K562 (cell line): ENCODE measurements at regions not wholly inside any gene's neighbourhood (a gene's known extent, or its start where the extent isn't known, plus 50 kb on each side); places are given as distances from the start of the nearest gene placed in this dataset.

ENCODE experiments used
- ADNP ChIP-seq: fragments of 200-800 bp; sonication (Bioruptor generic); IDR thresholded peaks from 2 replicates; pipeline ENCODE4 v1.6.1; 2016; ENCODE audit warnings: missing genetic modification characterization, missing compliant biosample characterization
- ARID1B ChIP-seq: fragments of 450-650 bp; IDR thresholded peaks from 2 replicates; pipeline ENCODE4 v1.6.1; 2016; ENCODE audit warnings: antibody characterized with exemption, mild to moderate bottlenecking, inconsistent platforms
- CBX3 ChIP-seq, 2 experiments: IDR thresholded peaks; 1 replicate in 1 of 2; 2 replicates in 1 of 2; pipeline ENCODE4 v1.6.1; 2012; ENCODE audit warnings: inconsistent platforms in 2 of 2, low read length in 2 of 2, borderline replicate concordance in 1 of 2, control low read depth in 1 of 2
- CREM ChIP-seq: IDR thresholded peaks from 2 replicates; pipeline ENCODE4 v1.6.1; 2014; ENCODE audit warnings: antibody characterized with exemption, low read depth
- EGR1 ChIP-seq: fragments of 450-650 bp; conservative IDR thresholded peaks from 2 replicates; pipeline ENCODE4 v1.6.1; 2017; ENCODE audit warnings: mild to moderate bottlenecking
- FOXK2 ChIP-seq, 2 experiments: fragments of 450-650 bp; IDR thresholded peaks in 1 of 2; conservative IDR thresholded peaks in 1 of 2; 2 replicates each; pipeline ENCODE4 v1.6.1; 2016; ENCODE audit warnings: low read depth in 2 of 2, mild to moderate bottlenecking in 1 of 2
- HCFC1 ChIP-seq: IDR thresholded peaks from 2 replicates; pipeline ENCODE4 v1.6.1; 2012; ENCODE audit warnings: low read depth, low read length, improper control_type of control experiment
- JUND ChIP-seq, 2 experiments: IDR thresholded peaks; 2 replicates in 1 of 2; 3 replicates in 1 of 2; pipeline ENCODE4 v1.6.1; 2011; ENCODE audit warnings: borderline replicate concordance in 2 of 2, low read depth in 2 of 2, low read length in 2 of 2, improper control_type of control experiment in 1 of 2, missing biosample characterization in 1 of 2, missing genetic modification characterization in 1 of 2, missing genetic modification reagents in 1 of 2
- MAFK ChIP-seq: IDR thresholded peaks from 2 replicates; pipeline ENCODE4 v1.6.1; 2011; ENCODE audit warnings: low read length, improper control_type of control experiment
- MAZ ChIP-seq, 2 experiments: fragments of 450-650 bp in 1 of 2; sonication (generic) in 1 of 2; formaldehyde crosslinking; IDR thresholded peaks in 1 of 2; conservative IDR thresholded peaks in 1 of 2; 2 replicates each; pipeline versions ENCODE4 v1.4.0 to v1.5.0; 2020; ENCODE audit warnings: mild to moderate bottlenecking in 1 of 2, missing genetic modification reagents in 1 of 2
- MTA3 ChIP-seq: fragments of 450-650 bp; formaldehyde crosslinking; IDR thresholded peaks from 2 replicates; pipeline ENCODE4 v1.6.1; 2017; ENCODE audit warnings: mild to moderate bottlenecking, borderline replicate concordance
- MXI1 ChIP-seq: IDR thresholded peaks from 2 replicates; pipeline ENCODE4 v1.6.1; 2011; ENCODE audit warnings: low read depth, mild to moderate bottlenecking, improper control_type of control experiment, low read length
- NUFIP1 ChIP-seq: fragments of 450-650 bp; IDR thresholded peaks from 2 replicates; pipeline ENCODE4 v1.6.1; 2018; ENCODE audit not compliant: partially characterized antibody
- PHB ChIP-seq: fragments of 250-450 bp; sonication (Bioruptor Pico); IDR thresholded peaks from 2 replicates; pipeline ENCODE4 v1.5.0; 2021
- PKNOX1 ChIP-seq: fragments of 450-650 bp; IDR thresholded peaks from 2 replicates; pipeline ENCODE4 v1.6.1; 2016
- RAD51 ChIP-seq: fragments of 450-650 bp; IDR thresholded peaks from 2 replicates; pipeline ENCODE4 v1.7.1; 2016; ENCODE audit warnings: low read depth, mild to moderate bottlenecking, borderline replicate concordance
- RCOR1 ChIP-seq, 2 experiments: IDR thresholded peaks; 2 replicates each; pipeline ENCODE4 v1.6.1; 2012; ENCODE audit warnings: low read depth in 2 of 2, low read length in 2 of 2, borderline replicate concordance in 1 of 2, improper control_type of control experiment in 1 of 2
- SMAD4 ChIP-seq: fragments of 250-450 bp; sonication (Bioruptor Pico); conservative IDR thresholded peaks from 2 replicates; pipeline ENCODE4 v1.8.0; 2021; ENCODE audit warnings: inconsistent platforms, mild to moderate bottlenecking, moderate library complexity
- SMARCE1 ChIP-seq: fragments of 450-650 bp; IDR thresholded peaks from 2 replicates; pipeline ENCODE4 v1.7.1; 2016; ENCODE audit warnings: mild to moderate bottlenecking
- SP1 ChIP-seq: sonication (generic); formaldehyde crosslinking; IDR thresholded peaks from 2 replicates; pipeline ENCODE4 v1.8.1; 2022; ENCODE audit warnings: mild to moderate bottlenecking, missing genetic modification reagents
- STAG1 ChIP-seq: sonication (generic); formaldehyde crosslinking; IDR thresholded peaks from 2 replicates; pipeline ENCODE4 v1.5.0; 2020; ENCODE audit warnings: missing genetic modification reagents, borderline replicate concordance
- TAL1 ChIP-seq: fragments of 450-650 bp; IDR thresholded peaks from 2 replicates; pipeline ENCODE4 v1.6.1; 2016; ENCODE audit warnings: mild to moderate bottlenecking
- TCF7L2 ChIP-seq: fragments of 150-350 bp; IDR thresholded peaks from 2 replicates; pipeline ENCODE4 v1.6.1; 2016; ENCODE audit warnings: low read depth, mild to moderate bottlenecking, low read length, moderate library complexity
- TFAM ChIP-seq: fragments of 250-450 bp; sonication (Bioruptor Pico); conservative IDR thresholded peaks from 2 replicates; pipeline ENCODE4 v1.5.0; 2021; ENCODE audit warnings: mild to moderate bottlenecking, moderate library complexity
- TRIM24 ChIP-seq, 2 experiments: fragments of 450-650 bp; IDR thresholded peaks; 2 replicates each; pipeline ENCODE4 v1.6.1; 2016
- ZNF146 ChIP-seq: IDR thresholded peaks from one replicate; pipeline ENCODE4 v1.6.1; 2018; ENCODE audit warnings: missing compliant biosample characterization; ENCODE audit not compliant: unreplicated experiment
- ZNF212 ChIP-seq: fragments of 450-650 bp; formaldehyde crosslinking; IDR thresholded peaks from 2 replicates; pipeline ENCODE4 v1.4.0; 2020; ENCODE audit warnings: mild to moderate bottlenecking
- ZNF23 ChIP-seq: fragments of 250-450 bp; sonication (Bioruptor Pico); IDR thresholded peaks from 2 replicates; pipeline ENCODE4 v1.4.0; 2020; ENCODE audit warnings: mild to moderate bottlenecking
- ZNF41 ChIP-seq: fragments of 250-450 bp; sonication (Bioruptor Pico); conservative IDR thresholded peaks from 2 replicates; pipeline ENCODE4 v1.4.0; 2020; ENCODE audit warnings: mild to moderate bottlenecking
- TF ChIP-seq, protein P1 (sequence below): fragments of 250-450 bp; sonication (Bioruptor Pico); IDR thresholded peaks from 2 replicates; pipeline ENCODE4 v1.5.0; 2021

DNA sequence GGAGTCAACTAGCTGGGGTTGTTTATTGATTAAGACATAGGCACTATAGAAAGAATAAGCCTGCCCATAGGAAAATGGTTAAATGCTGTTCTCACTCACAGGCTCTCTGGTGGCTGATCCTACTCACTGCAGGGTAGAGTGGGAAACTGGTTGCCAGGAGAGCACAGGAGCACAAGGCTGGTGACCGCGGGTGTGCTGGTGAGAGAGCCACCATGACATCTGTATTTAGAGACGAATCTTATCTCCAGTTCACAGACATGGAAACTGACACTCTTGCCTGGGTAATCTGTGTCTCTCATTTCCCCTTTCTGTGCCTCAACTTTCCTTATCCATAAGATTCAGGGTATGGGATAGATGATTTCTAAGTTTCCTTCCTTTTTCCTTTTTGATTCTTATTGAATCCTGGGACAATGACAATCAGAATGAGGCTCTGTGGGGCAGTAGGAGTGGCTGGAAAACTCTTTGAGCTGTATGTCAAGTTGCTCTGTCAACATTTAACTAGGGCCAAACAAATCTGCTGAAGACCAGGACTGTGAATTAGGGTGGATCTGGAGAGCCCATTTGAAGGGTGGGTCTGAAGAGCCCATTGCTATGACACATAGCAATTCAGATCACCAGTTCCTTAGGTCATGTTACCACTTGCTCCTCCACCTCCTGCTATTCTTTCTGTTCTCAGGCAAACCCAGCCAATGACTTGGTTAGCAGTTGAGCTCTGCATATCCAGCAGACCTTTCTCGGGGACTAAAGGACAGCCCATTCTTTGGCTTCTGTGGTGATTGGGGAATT is 286.1 kb upstream of the TBL1XR1 start (continued):
- TF ChIP-seq MAZ (CRISPR knock-in tag; conservative IDR thresholded peaks at IDR 0.05 in 1 of 2, IDR thresholded peaks at IDR 0.05 in 1 of 2) (peak; percentile 31 to 48; a peak in 2 of 4 replicates), MTA3 (0 out of 2 replicates have a peak, but pooled peaks have one; percentile 60), SMAD4 (CRISPR knock-in tag) (peak; percentile 70; the same call in 1 of the 2 replicates), RAD51 (no peak), TRIM24 (IDR thresholded peaks at IDR 0.05) (peak; percentile 78 to 89), CBX3 (IDR thresholded peaks at IDR 0.05; ENCODE audit: borderline replicate concordance in 1 of 2, low read length in 2 of 2) (peak in 1 of 2 experiments; percentile 41; a peak in 1 of 3 replicates), ZNF41 (CRISPR knock-in tag) (peak; percentile 51; the same call in 1 of the 2 replicates), MXI1 (0 out of 2 replicates have a peak, but pooled peaks have one; percentile 12), JUND (IDR thresholded peaks at IDR 0.05; ENCODE audit: borderline replicate concordance, low read depth, low read length) (peak; percentile 67), JUND (tag; IDR thresholded peaks at IDR 0.05; ENCODE audit: borderline replicate concordance, low read depth, low read length) (peak; percentile 64; the same call in 2 of the 3 replicates), SP1 (CRISPR knock-in tag) (no peak), PHB (CRISPR knock-in tag) (no peak), NUFIP1 (no peak), ZNF146 (CRISPR knock-in tag) (no peak), CREM (peak; percentile 62; the same call in 1 of the 2 replicates), PKNOX1 (peak; percentile 46), ADNP (tag) (no peak), EGR1 (no peak), FOXK2 (conservative IDR thresholded peaks at IDR 0.05 in 1 of 2, IDR thresholded peaks at IDR 0.05 in 1 of 2; ENCODE audit: low read depth in 2 of 2) (no peak), ZNF212 (no peak), TAL1 (peak; percentile 92), HCFC1 (no peak), STAG1 (CRISPR knock-in tag) (no peak), TCF7L2 (no peak), RCOR1 (IDR thresholded peaks at IDR 0.05; ENCODE audit: borderline replicate concordance in 1 of 2, low read depth in 2 of 2, low read length in 2 of 2) (peak; percentile 94 to 98), ZNF23 (CRISPR knock-in tag) (no peak), SMARCE1 (peak; percentile 93), TFAM (CRISPR knock-in tag) (no peak), ARID1B (peak; percentile 96), MAFK (peak; percentile 10; the same call in 1 of the 2 replicates)
- TF ChIP-seq, protein P1, sequence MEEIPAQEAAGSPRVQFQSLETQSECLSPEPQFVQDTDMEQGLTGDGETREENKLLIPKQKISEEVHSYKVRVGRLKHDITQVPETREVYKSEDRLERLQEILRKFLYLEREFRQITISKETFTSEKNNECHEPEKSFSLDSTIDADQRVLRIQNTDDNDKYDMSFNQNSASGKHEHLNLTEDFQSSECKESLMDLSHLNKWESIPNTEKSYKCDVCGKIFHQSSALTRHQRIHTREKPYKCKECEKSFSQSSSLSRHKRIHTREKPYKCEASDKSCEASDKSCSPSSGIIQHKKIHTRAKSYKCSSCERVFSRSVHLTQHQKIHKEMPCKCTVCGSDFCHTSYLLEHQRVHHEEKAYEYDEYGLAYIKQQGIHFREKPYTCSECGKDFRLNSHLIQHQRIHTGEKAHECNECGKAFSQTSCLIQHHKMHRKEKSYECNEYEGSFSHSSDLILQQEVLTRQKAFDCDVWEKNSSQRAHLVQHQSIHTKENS (CRISPR knock-in tag) = no peak
